ENCODE measurements at regions not wholly inside any gene's neighbourhood (a gene's known extent, or its start where the extent isn't known, plus 50 kb on each side); places are given as distances from the start of the nearest gene placed in this dataset.
A peak's percentile ranks its signal among the peaks of the same experiment; 100 is the strongest.

DNA sequence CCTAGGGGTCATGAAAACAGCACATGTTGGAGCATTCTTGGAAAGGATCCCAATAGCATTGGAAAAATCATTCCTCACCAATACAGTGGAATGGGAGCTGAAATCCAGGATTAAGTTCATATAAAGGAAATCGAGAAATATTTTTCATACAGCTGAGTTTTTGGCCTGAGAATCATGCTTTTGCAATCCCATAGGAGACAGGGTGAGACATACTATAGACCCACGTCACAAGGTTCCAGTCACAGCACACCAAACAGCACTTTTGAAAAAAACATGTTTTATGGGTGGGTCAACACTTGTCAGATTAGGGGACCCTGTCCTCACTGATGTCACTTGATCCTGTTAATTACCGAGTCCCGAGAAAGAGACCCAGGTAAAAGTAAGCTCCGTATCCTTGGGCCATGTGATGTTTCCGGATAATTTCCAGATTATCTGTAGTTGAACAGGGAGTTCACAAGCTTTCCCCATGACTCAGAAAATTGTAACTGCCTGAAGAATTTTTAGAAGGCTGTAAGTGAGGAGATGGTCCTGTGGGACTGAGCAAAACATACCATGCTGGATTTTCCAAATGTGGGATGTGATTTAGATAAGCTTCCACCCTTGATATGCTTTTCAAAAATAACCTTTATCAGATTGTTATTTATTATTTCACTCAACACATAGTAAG is 80.9 kb upstream of the TLR3 start:
- no peak for DNase-seq (ENCODE audit: low read depth in 2 of 2)

DNA sequence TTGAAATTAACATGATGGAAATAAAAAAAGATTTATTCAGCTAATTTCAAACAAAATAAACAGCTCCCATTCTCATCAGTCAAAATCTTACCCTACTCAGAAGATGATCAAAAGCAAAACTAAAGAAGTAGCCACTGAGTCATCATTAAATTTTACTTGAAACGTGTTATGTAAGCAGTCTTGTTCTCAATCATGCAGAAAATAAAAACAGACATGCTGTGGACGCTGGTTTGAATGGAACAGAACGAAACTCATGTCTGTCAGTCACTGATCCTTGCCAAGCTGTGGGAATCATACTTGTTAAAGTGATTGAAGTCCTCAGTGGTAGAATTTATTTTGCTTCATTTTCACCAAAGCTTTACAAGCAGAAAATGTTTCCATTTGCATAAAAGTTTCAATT is 77.2 kb upstream of the TLR3 start:
- DNase-seq (ENCODE audit: low read depth in 2 of 2): no peak

DNA sequence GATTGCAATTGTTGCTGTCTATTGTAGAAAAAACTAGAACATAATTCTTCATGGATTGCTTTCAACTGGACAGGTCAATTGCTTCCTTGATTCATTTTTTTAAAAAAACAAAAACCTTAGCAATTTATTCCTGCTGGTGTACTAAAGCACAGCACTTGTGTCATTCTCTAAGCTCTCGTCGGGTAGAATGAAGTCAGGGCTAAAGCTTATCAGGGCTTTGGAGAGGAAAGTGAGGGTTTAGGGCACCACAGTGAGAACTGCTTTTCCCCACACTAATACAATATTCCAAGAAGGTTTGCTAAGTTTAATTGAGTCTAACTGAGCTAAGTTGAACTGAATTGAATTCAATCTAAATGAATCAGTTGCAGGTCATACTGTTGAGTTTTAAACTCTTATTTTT is 76.4 kb upstream of the TLR3 start:
- no peak for DNase-seq (ENCODE audit: low read depth in 2 of 2)

DNA sequence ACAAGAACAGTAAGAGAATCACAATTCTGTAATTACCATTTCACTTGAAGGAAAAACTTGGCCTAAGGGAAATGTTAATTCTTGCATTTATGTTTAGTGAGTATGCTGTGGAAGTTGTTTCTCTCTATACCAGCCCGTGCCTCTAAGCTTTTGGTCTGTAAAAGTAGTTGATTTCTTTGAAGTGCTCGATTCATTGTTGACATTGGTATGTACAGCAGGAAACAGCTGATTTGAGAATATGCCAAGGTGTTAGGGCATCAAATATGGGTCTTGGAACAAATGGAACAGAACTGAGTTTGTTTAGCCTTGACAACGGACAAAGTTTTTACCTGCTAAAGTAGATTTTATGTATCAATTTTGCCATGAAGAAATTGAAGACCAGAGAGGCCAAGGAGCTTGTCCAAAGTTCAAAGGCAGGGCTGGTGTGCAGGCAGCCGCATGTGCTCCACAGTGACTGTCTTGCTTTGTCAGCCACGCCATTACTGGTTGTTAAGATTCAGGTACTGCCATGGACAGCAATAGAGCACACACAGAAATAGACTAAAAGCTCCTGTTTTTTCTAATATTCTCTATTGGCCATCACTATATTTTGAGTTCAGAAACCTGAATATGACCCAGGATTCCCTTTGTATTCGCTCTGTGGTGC is 75.5 kb upstream of the TLR3 start:
- peak; percentile 15 to 67 for DNase-seq (ENCODE audit: low read depth in 2 of 2)

DNA sequence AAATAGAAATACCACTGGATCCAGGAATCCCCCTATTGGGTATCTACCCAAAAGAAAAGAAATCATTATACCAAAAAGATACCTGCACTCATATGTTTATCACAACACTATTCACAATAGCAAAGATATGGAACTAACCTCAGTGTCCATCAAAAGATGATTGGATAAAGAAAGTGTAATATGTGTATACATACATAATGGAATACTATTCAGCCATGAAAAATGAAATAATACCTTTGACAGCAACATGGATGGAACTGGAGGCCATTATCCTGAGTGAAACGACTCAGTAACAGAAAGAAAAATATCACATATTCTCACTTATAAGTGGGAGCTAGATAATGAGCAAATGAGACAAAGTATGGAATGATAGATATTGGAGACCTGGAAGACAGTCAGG is 74.2 kb upstream of the TLR3 start:
- no peak for DNase-seq (ENCODE audit: low read depth in 2 of 2)

DNA sequence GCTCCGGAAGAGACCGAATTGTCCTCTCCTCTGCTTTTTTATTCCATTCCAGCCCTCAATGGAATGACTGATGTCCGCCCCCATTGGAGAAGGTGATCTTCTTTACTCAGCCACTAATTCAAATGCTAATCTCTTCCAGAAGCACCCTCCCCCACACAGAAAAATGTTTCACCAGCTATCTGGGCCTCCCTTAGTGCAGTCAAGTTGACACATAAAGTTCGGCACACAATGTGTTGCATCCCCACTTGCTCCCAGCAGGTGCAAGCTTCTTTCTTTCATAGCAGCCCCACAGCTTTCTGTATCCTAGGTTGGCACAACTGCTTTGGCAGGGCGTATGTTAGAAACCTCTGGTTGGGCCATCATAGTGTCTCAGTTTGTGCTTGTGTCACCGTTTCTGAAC is 73.3 kb upstream of the TLR3 start:
- no peak for DNase-seq (ENCODE audit: low read depth in 2 of 2)

DNA sequence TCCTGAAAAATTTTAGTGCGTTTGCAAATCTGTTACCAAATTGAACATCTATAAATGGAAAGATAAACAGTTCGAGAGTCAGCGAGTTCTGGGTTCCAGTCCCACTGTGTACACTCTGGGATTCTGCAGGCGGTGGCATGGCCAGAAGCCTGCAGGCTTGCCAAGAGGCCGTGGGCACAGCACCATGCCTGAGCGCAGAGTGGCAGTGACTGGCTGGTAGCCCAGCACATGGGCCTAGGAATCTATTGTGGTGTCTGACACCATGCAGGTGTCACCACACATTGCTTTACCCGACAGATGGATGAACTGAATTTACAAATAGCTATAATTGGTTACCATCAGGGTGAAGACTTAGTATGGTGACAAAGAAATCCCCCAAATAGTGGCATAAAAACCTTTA is 71.7 kb upstream of the TLR3 start:
- DNase-seq (ENCODE audit: low read depth in 2 of 2): no peak

DNA sequence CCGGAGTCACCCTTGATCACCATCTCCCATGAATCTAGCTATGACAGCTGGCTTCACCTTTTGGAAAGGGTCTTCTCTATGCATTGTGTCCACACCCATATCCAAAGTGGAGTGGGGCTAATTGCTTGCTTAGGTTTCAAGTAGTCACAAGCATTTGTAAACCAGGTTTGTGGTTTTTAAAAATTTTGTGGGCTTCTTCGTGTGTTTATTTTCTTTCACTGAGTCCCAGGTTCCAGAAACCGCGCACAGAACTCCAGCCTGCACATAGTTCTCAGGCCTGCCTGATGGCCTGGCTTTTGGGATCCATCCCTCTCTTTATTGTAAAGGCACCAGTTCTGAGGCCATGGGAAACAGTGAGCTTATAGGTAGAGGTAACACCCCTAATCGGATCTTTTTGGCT is 70.2 kb upstream of the TLR3 start:
- no peak for DNase-seq (ENCODE audit: low read depth in 2 of 2)

DNA sequence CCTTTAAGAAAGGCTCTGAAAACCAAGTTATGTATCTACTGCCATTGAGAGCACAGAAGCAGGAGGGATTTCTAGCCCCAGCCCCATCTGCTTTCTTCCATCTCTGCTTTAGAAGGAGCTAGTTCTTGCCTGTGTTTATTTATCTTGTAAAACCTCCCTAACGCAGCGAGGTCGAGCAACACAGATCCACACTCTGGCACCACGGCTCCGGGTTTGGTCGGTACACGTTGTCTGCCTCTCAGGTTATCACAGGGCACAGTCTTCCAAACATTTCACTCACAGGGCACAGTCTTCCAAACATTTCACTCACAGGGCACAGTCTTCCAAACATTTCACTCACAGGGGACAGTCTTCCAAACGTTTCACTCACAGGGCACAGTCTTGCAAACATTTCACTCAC is 69.7 kb upstream of the TLR3 start:
- DNase-seq (ENCODE audit: low read depth in 2 of 2): no peak

DNA sequence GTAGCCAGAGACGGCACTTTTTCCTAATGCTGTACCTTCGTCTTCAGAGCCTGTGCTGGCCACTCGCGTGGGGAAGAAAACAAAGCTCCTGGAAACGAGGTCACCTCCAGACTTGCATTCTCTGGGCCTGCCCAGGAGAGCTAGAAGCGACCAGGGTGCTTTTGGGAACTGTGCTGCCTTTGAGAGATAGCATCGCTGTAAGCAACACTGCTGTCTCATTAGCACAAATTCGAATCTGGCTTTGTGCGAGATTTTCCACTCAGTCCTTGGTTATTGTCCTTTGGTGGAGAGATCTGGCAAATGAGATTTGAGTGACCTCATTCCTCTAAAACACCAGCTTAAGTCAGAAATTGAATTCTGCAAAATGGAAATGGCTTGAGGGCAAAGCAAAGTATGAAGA is 66.1 kb upstream of the TLR3 start:
- DNase-seq (ENCODE audit: low read depth in 2 of 2): no peak

DNA sequence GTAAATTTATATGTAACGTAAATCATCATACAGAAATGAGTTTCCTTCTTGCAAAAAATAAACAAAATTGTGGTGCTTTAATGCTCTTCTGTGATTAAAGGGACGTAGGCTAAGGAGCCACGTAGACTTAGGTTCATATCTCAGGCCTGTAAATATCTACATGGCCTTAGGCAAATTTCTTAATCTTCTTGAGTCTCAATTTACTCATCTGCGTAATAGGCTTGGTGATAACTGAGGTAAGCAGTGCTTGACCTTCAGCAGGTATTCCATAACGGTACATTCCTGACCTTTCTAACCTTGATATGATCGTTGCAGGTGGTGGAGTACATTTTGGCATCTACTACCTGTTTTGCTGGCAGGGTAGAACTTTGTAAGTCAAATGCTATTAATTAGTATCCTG is 65.2 kb upstream of the TLR3 start:
- no peak for DNase-seq (ENCODE audit: low read depth in 2 of 2)

DNA sequence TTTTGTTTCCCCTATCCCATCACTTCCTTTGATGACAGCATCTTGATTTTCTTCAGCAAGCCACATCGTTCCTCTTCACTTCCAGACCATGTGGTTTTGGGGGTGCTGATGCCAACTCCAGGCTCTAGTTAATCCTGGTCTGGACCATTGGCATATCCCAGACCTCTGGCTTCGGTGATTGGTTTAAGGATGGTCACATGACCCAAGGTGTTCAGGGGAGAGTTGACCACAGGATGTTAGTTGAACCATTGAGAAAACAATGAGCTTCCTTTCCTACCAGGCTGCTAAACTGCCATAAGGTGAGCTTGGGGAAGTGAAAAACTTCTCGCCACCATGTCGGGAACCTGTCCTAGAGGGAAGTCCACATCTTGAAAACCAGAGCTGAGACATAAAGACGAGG is 60.9 kb upstream of the TLR3 start:
- DNase-seq (ENCODE audit: low read depth in 2 of 2): no peak

DNA sequence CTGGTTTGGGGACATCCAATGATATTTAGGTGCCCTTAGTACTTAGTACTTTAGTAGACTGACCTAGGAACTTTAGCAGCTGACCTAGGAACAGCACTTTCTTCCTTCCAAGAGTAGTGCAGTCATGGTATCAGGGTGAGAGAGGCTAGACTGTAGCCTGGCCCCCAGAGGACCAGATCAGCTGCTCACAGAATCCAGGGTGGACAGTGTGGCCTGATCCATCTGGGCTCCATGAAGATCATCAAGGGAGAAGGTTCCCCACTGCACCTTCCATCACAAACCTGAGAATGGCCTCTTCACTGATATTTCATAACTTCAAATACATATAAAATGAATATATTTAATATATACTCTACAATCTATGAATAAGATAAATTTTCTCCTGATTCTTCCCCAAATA is 59.0 kb upstream of the TLR3 start:
- DNase-seq (ENCODE audit: low read depth in 2 of 2): no peak

DNA sequence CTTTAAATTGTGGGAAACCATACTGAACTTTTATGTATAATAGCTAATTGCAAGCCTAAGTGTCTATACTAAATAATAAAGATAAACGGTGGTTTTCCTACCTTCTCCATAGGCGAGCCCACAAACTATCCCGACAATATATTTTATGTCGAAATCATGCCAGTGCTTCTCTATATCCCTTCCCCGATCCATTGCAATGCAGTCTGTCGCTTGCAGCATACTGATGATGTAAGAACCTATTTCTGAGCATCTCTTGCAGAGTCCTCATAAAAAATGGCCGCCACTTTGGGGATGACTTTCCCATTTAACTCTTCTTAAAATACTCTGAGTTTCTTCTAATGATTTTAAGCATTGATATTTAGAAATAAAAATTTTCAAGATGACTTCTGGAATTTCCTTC is 58.1 kb upstream of the TLR3 start:
- DNase-seq (ENCODE audit: low read depth in 2 of 2): no peak

DNA sequence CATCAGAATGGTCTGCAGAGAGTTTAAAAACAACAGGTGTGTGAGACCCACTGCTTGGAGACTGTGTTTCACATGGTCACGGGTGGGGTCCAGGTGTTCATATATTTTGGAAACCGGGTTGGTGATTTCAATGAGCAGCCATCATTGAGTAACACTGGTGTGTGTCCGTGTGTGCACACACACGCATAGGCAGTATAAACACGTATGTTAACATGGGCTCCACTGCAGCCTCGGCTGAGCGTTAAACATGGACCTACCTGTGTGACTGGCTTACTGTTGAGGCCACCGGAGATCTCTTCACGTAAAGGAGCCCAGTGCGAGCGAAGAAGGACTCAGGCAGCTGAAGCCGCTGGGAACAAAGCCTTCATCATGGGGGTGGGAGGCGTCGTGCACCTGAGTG is 56.9 kb upstream of the TLR3 start:
- no peak for DNase-seq (ENCODE audit: low read depth in 2 of 2)

DNA sequence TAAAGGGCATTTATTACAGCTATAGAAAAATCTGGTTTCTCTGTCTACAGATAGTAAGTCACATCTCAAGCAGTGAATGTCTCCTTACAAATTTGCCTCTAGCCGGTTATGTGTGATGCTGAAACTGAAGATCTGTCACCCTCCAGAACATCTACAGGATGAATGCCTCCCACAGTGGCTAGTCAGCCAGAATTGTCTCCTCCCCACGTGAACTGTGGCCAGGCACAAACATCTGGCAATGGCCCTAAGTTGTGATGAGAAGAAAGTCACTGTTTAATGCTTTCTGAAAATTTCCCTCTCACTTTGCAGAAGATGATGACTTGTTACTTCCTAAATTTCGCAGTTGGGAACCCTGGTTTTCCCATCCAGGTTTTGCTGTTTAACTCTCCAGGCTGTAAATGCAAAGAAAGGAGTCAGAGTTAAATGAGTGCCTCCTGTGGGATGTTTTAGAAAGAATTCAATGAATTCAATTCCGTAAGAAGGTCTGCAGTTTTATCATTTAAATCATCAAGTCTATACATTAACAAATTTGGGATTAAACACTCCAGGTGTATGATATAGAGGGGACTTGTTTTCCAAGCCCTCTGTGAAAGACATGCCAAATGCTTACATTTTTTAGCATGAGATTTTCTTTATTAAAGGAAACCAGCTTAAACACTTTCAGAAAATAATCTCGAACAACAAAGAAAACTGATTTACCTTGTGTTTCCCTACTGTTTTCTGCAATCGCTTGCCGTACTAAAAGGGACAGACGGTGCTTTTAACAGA is 55.4 kb upstream of the TLR3 start:
- no peak for DNase-seq (ENCODE audit: low read depth in 2 of 2)

DNA sequence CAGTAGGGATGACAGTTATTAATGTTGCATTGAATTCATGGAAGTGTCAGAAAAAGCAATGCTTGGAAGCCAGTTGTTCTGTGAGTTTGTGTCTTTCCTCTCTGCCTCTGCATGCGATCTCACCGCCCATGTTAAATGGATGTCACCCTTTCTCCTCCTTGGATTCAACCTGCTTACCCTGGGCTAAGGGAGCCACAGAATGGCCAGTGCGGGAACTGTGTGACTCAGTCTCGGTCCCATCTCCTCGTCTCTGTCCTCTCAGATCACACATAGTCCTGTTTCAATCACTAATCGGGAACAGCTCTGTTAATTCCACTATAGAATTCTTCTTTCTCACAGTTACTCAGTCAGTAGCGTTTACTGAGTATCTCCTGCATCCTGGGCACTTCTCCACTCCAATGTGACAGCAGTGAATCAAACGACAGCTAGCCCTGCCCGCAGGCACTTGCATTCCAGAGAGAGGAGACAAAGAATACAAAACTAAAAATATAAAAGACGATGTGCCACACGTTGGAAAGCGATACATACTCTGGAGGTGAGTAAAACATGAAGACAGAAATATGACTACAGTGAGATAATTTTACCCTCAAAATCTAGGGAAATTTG is 53.6 kb upstream of the TLR3 start:
- no peak for DNase-seq (ENCODE audit: low read depth in 2 of 2)

DNA sequence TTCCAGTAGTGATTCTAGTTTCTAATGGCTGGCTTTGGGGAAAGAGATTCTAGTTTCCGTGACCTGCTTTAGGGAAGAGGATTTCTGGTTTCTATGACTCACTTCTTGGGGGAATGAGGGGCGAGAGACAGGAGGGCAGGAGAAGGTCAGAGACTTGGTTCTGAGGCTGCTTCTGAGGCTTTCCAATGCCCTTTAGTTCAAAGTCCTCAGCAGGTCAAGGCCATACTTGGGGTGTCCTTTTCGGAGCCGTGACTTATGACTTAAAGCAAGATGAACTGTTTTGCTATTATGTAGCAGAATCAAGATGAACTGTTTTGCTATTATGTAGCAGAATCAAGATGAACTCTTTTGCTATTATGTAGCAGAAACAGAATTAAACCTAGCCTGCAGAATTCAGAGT is 52.2 kb upstream of the TLR3 start:
- no peak for DNase-seq (ENCODE audit: low read depth in 2 of 2)

DNA sequence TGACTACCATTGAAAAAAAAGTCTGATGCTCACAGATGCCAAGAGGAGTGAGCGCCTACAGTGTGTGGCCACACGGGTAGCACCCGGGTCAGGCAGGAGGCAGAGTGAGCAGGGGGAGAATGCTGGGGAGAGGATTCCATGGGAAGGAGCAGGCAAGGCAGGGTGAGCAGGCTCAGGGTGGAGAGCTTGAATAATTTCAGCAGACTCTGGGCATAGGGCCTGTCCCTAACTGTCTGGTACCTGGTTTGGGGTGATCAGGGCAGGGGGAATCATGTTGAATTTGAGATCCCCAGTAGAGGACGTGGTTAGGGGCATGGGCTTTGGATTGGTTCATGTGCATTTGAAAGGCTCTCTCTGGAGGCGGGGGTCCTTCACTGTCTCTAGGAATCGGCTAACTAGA is 51.2 kb upstream of the TLR3 start:
- DNase-seq (ENCODE audit: low read depth in 2 of 2): no peak

DNA sequence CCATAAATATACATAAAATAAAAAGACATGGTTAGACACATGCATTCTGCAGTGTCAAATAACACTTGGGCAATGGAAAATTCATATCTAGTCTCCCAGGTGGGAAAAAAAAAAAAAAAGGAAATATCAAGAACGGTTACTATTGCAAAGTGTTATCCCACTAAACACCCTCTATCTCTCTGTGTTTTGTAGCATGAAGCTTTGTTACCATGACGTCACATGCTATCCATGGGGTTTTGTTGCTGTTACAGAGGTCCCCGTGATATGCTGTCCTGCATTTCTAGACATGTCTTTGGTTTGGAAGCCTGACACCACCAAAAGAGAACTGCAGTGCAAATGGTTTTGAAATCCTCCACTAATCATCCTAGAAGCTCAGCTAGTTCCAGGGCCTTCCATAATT is 50.7 kb upstream of the TLR3 start:
- DNase-seq (ENCODE audit: low read depth in 2 of 2): no peak

DNA sequence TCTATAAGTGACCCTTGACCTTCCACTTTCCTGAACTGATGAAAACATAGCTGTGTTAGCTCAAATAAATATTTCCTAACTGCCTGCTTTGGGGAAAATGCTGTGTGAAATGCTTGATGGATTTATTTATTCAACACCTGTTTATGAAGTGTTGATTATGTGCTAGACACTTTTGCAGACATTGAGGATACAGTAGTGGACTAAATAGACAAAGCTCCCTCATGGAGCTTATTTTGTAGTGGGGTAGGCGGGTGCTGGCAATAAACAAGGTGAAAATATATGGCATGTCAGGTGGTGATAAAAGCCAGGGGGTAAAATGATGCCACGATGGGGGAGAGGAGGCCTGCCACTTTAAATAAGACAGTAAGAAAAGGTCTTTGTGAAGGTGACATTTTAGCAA is 50.2 kb upstream of the TLR3 start:
- DNase-seq (ENCODE audit: low read depth in 2 of 2): no peak

Measured in dermis microvascular lymphatic vessel endothelial cell (primary cell).